HG03097 (cell line): ENCODE measurements at regions not wholly inside any gene's neighbourhood (a gene's known extent, or its start where the extent isn't known, plus 50 kb on each side); places are given as distances from the start of the nearest gene placed in this dataset.

ENCODE experiments used
- ATAC-seq: cut with Tn5 transposase; IDR thresholded peaks from one replicate; pipeline ENCODE4 v1.9.1; 2021; ENCODE audit not compliant: unreplicated experiment, low FRiP score

- ATAC-seq: no peak
Measured at GRCh38 chr2:187143537-187143936, 294.6 kb upstream of the ZSWIM2 start.

- ATAC-seq: no peak
Measured at GRCh38 chr2:187139469-187139868, 290.5 kb upstream of the ZSWIM2 start.

DNA sequence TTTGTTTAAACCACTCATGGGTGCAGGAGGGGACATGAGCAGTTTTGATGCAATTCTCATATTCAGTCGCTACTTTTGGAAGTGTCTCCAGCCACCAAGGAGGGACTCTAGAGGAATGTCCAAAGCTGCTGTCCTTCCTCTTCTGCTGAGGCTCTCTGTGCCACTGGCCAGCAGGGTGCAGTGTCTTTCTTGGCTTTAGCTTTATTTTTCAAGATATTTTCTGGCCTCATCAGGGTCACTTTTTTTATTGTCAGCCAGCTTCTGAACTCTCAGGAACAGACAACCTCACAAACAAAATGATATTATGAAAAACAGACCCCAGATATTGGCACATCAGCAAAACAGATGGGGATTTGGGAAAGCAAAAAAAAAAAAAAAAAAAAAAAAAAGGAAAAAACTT is 289.3 kb upstream of the ZSWIM2 start:
- ATAC-seq: no peak

GRCh38 chr2:187136646-187137045 is 287.7 kb upstream of the ZSWIM2 start:
- ATAC-seq: no peak

DNA sequence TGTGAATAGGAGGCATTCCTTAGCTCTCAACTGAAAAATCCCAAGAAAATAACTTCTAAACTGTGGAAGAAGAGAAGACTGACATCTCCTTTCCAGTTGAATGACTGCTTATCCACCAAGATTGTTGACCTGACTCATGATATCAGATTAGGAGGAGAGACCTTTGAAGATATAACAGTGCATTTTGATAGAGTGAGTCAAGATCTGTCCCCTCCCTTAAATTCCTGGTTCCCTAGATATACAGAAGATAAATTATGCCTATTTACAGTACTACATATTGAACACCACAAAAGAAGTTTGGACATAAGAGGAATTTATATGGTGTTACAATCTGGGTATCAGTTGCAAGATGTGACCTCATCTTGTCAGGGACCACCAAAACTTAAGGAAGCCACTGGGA is 285.3 kb upstream of the ZSWIM2 start:
- ATAC-seq: no peak

DNA sequence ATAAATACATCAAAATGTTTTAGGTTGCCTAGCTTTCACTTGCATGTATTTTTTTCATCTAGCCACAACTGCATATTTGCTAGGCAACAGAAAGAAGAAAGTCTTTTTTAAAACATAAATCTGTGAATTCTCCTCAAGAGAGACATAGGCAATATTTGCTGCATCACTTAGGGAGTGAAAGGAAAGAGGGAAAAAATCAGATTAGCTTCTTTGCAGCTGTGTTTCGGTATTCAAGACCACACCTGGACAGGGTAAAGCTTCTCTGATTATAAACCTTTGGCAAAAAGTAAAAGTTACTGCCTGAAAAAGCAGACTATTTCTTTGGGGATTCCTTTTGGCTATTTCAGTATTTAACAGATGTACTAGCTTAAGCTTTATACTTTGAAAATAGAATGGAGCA is 280.9 kb upstream of the ZSWIM2 start:
- ATAC-seq: no peak

GRCh38 chr2:187129306-187129705 is 280.3 kb upstream of the ZSWIM2 start:
- ATAC-seq: no peak

GRCh38 chr2:187126247-187127005 is 277.5 kb upstream of the ZSWIM2 start:
- ATAC-seq: no peak

GRCh38 chr2:187125318-187125717 is 276.3 kb upstream of the ZSWIM2 start:
- no peak for ATAC-seq

DNA sequence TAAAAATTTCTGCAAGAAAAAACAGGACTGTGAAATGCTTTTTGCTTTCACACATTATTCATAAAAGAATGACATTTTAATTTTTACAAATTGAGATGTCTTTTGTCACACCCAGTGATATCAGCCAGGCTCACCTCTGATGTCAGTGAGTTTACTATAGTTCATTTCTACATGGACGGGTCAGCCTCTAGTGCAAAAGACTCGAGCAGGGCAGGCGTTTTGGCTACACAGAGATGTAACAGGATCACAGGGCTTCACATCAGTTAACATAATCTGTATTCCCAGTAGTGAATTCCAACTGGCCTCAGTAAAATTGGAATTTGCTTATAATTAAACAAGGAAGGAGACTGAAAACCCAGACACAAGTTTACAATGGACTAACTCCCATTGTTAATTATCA is 275.6 kb upstream of the ZSWIM2 start:
- ATAC-seq: no peak

GRCh38 chr2:187118331-187119099 is 269.5 kb upstream of the ZSWIM2 start:
- ATAC-seq: no peak

DNA sequence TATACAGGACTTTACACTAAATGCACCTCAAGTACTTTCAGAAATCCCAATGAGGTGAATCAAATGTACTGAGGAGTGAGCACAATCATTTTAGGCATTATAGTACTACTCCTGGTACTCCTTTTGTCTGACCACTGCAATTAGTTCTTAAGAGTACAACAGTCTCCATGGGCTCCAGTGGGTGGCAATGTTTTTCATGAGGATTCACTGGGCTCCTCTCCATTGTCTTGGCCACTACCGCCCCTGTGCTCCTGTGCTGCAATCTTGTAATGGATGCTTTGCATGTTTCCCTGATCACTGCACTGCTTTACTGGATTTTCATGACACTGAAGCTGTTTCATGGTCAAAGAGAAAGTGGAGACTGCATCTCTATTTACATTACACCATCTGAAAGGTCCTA is 268.5 kb upstream of the ZSWIM2 start:
- ATAC-seq: no peak

- no peak for ATAC-seq
Measured at GRCh38 chr2:187115627-187116026, 266.7 kb upstream of the ZSWIM2 start.

DNA sequence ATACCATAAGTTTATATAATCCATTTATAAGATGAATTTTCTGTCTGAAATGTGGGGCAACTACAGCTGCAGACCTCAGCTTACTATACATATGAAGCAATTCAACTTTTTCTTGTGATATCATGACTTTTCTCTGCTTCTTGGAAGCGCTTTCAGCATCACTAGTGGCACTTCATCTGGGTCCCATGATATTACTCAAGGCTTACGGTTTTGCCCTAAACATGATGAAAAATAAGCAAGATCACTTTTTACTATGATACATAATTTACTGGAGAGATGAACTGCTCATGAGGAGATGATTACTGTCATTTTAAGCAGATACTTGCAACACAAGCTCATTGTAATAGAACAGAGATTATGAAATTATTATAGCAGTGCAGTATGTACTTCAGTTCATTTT is 258.0 kb upstream of the ZSWIM2 start:
- ATAC-seq: no peak

- ATAC-seq: no peak
Measured at GRCh38 chr2:187105218-187105617, 256.2 kb upstream of the ZSWIM2 start.

DNA sequence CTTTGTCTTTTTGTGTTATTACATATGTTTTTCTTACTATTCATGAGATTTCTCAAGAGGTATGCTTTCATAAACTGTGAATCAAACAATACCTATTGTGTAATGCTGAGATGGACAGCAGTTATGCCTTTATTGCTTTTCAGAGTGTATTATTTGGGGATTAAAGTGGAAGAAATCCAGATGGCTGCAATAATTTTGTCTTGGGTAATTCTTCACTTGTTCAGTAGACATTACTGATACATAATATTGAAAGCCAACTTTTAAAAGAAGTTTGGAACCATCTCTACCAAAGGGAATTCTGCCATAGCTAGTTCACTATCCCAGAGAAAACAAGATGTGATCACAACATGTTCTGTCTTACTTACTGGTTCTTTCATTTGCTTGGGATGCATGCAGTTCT is 253.4 kb upstream of the ZSWIM2 start:
- no peak for ATAC-seq

DNA sequence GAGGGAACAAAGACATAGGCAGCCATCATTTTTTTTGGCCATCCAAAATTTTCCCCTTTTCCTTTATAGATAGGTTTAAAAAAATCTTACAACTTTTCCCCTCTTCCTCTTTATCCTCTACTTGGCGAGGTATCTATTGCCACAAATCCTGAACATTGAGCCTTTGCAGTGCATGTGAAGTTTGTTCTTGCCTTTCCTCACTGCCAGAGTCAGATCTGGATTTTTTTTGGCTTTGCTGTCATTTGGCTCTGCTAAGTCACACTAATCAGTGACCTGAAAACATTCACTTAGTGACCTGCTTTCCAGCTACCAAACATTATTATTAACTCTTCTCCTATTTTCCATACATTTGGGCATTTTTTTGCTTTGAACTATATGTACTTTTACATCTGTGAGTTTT is 249.2 kb upstream of the ZSWIM2 start:
- no peak for ATAC-seq

DNA sequence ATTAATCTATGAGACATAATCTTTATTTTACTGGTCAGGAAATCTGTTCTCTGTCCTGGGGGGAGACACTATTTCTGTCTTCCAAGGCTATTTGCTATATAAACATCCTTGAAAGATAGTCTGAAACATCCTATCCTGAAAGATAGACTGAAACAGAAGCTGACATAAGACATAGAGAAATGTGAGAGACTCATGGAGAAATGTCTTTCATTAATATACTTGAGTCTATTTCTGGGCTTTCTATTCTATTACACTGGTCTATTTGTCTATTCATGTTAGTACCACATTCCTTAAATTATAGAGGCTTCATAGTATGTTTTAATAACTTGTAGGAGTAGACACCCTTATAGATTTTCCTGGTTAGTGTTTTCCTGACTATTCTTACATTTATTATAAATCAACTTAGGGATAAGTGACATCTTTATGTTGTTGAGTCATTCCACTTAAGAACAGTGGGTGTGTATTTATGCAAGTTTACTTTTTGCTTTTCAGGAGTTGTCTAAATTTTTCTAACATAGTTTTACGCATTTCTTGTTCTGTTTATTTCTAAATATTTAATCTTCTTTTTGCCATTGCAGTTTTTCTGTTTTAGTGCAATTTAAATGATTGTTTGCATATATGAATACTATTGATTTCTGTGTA is 244.9 kb upstream of the ZSWIM2 start:
- ATAC-seq: no peak

GRCh38 chr2:187091664-187092063 is 242.7 kb upstream of the ZSWIM2 start:
- no peak for ATAC-seq

DNA sequence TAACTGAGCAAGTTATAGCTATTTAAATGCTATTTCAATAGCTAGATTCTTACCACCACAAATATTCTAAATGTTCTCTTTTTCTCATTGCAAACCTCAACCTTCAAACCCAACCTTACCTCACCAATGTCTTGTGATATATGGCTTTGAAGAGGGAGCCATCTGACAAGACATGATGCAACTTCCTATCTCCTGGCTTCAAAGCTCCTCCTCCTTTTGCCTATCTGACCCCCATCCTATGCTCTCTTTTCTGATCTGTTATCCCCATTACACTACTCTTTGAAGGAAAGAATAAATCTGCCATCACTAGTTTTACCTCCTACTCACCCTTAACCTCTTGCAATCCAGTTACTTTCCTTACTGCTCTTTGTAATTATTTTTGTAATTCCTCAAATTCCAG is 235.6 kb upstream of the ZSWIM2 start:
- ATAC-seq: no peak

- ATAC-seq: no peak
Measured at GRCh38 chr2:187081461-187081860, 232.5 kb upstream of the ZSWIM2 start.

DNA sequence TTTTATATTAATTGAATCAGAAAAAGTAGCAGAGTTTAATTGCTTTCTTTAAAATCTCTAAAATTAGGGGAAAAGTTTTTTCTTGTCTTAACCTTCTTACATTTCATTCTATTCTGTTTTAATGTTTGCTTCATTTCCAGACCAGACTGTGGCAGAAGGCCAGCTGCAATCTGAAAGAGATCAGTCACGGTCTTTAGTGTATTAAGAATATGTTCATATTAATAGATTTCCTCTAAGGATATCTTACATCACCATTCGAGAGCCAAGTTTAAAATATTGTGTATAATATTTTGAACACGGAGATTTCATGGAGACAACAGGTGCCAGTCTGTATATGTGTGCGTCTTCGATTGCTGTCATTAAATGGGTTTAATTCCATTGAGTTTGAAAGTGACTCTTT is 230.9 kb upstream of the ZSWIM2 start:
- no peak for ATAC-seq
